ENCODE measurements at regions not wholly inside any gene's neighbourhood (a gene's known extent, or its start where the extent isn't known, plus 50 kb on each side); places are given as distances from the start of the nearest gene placed in this dataset.

DNA sequence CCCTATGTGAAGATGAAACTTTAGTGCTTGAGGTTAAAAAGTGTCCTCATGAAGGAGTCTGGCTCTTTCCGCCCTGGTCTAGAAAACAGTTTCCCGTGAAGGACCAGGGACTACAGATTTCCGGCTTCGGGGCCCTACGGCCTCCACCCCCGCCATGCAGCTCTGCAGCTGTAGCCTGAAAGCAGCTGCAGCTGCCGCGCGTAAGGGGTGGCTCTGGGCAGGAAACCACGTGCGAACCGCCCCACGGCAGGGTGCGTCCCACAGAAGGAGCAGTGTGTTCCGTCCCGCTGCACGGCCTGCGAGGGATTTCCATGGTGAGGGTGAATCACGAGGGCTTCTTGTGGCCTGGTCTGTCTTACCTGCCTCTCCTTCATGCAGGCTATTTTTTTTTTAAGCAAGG, 117.0 kb downstream of the ERMARD start:
- Histone ChIP-seq H3K4me2 (no peak overlapping the region), H3K36me3 (replicated peaks in 1 of 2; ENCODE audit: control insufficient read depth in 1 of 2, insufficient read depth in 2 of 2, low read length in 1 of 2) (no peaks in the 10 kb centered on the region), H3K9me2 (no peaks in the 10 kb centered on the region), H3F3A (replicated peaks; ENCODE audit: insufficient read depth) (no peaks in the 10 kb centered on the region), H2AFZ (ENCODE audit: low read depth) (no peak overlapping the region), H3K4me3 (ENCODE audit: low read depth in 2 of 2, low read length in 1 of 2) (no peak overlapping the region), H3K27me3 (ENCODE audit: insufficient read depth) (no peaks in the 10 kb centered on the region), H3K9me3 (no peaks in the 10 kb centered on the region), H3K4me1 (ENCODE audit: control insufficient read depth in 1 of 2, insufficient read depth in 2 of 2, low read depth in 1 of 2, low read length in 1 of 2) (no peaks in the 10 kb centered on the region), H4K20me1 (ENCODE audit: insufficient read depth) (no peaks in the 10 kb centered on the region), H3K79me2 (ENCODE audit: insufficient read depth) (no peaks in the 10 kb centered on the region), H3K27ac (ENCODE audit: low read depth in 2 of 2, low read length in 1 of 2) (no peak overlapping the region), H3K9ac (no peak overlapping the region)
- 61% methylated on average over 10 of the region's 19 CpGs for WGBS (ENCODE audit: low lambda C conversion rate)
- POLR2A ChIA-PET, result no interaction called here
- CTCF ChIA-PET, result interaction anchor here (1.4 kb wide), 1 partner anchor 37 kb away, joined by 3 read pairs; no protein-coding TSS in a partner anchor
- TF ChIP-seq FOXM1 (IDR thresholded peaks at IDR 0.05; ENCODE audit: low read depth), result no peak
- no peak for TF ChIP-seq GATA2 (CRISPR knock-in tag; IDR thresholded peaks at IDR 0.05)
- TF ChIP-seq, protein P1, sequence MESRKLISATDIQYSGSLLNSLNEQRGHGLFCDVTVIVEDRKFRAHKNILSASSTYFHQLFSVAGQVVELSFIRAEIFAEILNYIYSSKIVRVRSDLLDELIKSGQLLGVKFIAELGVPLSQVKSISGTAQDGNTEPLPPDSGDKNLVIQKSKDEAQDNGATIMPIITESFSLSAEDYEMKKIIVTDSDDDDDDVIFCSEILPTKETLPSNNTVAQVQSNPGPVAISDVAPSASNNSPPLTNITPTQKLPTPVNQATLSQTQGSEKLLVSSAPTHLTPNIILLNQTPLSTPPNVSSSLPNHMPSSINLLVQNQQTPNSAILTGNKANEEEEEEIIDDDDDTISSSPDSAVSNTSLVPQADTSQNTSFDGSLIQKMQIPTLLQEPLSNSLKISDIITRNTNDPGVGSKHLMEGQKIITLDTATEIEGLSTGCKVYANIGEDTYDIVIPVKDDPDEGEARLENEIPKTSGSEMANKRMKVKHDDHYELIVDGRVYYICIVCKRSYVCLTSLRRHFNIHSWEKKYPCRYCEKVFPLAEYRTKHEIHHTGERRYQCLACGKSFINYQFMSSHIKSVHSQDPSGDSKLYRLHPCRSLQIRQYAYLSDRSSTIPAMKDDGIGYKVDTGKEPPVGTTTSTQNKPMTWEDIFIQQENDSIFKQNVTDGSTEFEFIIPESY (IDR thresholded peaks at IDR 0.05; ENCODE audit: borderline replicate concordance, low read depth), result no peak
- no peak for TF ChIP-seq JUND (IDR thresholded peaks at IDR 0.05)
- TF ChIP-seq TEAD4 (IDR thresholded peaks at IDR 0.05; ENCODE audit: borderline replicate concordance, insufficient read depth), result no peak
- no peak for TF ChIP-seq TCF12 (IDR thresholded peaks at IDR 0.05)
- no peak for TF ChIP-seq RAD21 (IDR thresholded peaks at IDR 0.05; ENCODE audit: low read length)
- TF ChIP-seq CHD2 (IDR thresholded peaks at IDR 0.05; ENCODE audit: low read length, partially characterized antibody), result no peak
- TF ChIP-seq SIN3A (IDR thresholded peaks at IDR 0.05; ENCODE audit: borderline replicate concordance, low read depth, low read length), result no peak
- TF ChIP-seq RCOR1 (IDR thresholded peaks at IDR 0.05; ENCODE audit: low read length), result no peak
- TF ChIP-seq EP300 (IDR thresholded peaks at IDR 0.05; ENCODE audit: borderline replicate concordance in 1 of 2, low read depth in 1 of 2, low read length in 1 of 2), result no peak
- no peak for TF ChIP-seq GABPA (IDR thresholded peaks at IDR 0.05; ENCODE audit: low read depth)
- TF ChIP-seq, protein P2, sequence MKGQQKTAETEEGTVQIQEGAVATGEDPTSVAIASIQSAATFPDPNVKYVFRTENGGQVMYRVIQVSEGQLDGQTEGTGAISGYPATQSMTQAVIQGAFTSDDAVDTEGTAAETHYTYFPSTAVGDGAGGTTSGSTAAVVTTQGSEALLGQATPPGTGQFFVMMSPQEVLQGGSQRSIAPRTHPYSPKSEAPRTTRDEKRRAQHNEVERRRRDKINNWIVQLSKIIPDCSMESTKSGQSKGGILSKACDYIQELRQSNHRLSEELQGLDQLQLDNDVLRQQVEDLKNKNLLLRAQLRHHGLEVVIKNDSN (IDR thresholded peaks at IDR 0.05; ENCODE audit: borderline replicate concordance, low read depth), result no peak
- no peak for TF ChIP-seq RFX5 (IDR thresholded peaks at IDR 0.05; ENCODE audit: low read length)
- TF ChIP-seq ELF1 (IDR thresholded peaks at IDR 0.05), result no peak
- no peak for TF ChIP-seq RXRA (IDR thresholded peaks at IDR 0.05; ENCODE audit: borderline replicate concordance, low read depth)
- TF ChIP-seq YY1 (IDR thresholded peaks at IDR 0.05; ENCODE audit: low read depth), result no peak
- no peak for TF ChIP-seq SMC3 (IDR thresholded peaks at IDR 0.05; ENCODE audit: low read depth, low read length)
- TF ChIP-seq TAF1 (IDR thresholded peaks at IDR 0.05; ENCODE audit: borderline replicate concordance, low read depth, low read length), result no peak
- no peak for DNase-seq

DNA sequence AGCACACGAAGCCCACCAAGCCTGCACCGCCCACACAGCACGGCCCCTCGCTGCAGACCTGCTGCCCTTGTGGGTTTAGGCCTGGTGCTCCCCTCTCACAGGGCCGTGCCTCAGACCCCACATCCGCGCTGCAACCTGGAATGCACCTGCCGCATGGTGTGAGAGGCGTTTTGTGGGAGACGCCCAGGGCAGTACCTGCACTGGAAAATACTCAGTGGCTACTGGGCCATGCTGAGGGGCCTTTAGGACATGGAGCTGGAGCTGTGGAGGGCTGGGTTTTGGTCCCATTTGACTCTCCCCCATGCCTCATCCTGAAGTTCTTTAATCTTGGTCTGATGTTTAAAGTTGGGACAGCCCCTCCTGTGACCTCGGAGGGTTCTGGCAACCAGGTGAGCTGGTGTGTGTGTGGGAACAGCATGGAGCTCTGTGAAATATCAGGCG, 116.3 kb downstream of the ERMARD start:
- Histone ChIP-seq H3K4me2 (no peak overlapping the region), H3K4me3 (ENCODE audit: low read depth in 2 of 2, low read length in 1 of 2) (no peak overlapping the region), H3K27me3 (ENCODE audit: insufficient read depth) (no peaks in the 10 kb centered on the region), H3K9ac (no peak overlapping the region), H4K20me1 (ENCODE audit: insufficient read depth) (no peaks in the 10 kb centered on the region), H3K79me2 (ENCODE audit: insufficient read depth) (no peaks in the 10 kb centered on the region), H2AFZ (ENCODE audit: low read depth) (no peak overlapping the region), H3F3A (replicated peaks; ENCODE audit: insufficient read depth) (no peaks in the 10 kb centered on the region), H3K36me3 (replicated peaks in 1 of 2; ENCODE audit: control insufficient read depth in 1 of 2, insufficient read depth in 2 of 2, low read length in 1 of 2) (no peaks in the 10 kb centered on the region), H3K9me2 (no peaks in the 10 kb centered on the region), H3K4me1 (ENCODE audit: control insufficient read depth in 1 of 2, insufficient read depth in 2 of 2, low read depth in 1 of 2, low read length in 1 of 2) (no peaks in the 10 kb centered on the region), H3K27ac (ENCODE audit: low read depth in 2 of 2, low read length in 1 of 2) (no peak overlapping the region), H3K9me3 (no peaks in the 10 kb centered on the region)
- ChIA-PET CTCF (interaction anchor here (1.4 kb wide), 1 partner anchor 36 kb away, joined by 3 read pairs; no protein-coding TSS in a partner anchor), POLR2A (no interaction called here)
- 25% methylated on average over 5 of the region's 12 CpGs for WGBS (ENCODE audit: low lambda C conversion rate)
- no peak for DNase-seq
- TF ChIP-seq TEAD4 (IDR thresholded peaks at IDR 0.05; ENCODE audit: borderline replicate concordance, insufficient read depth) (no peak), SMC3 (IDR thresholded peaks at IDR 0.05; ENCODE audit: low read depth, low read length) (no peak), GABPA (IDR thresholded peaks at IDR 0.05; ENCODE audit: low read depth) (no peak), NFIC (IDR thresholded peaks at IDR 0.05; ENCODE audit: borderline replicate concordance) (no peak), SIN3A (IDR thresholded peaks at IDR 0.05; ENCODE audit: borderline replicate concordance, low read depth, low read length) (no peak), FOSL2 (IDR thresholded peaks at IDR 0.05; ENCODE audit: borderline replicate concordance, low read depth) (no peak), JUND (IDR thresholded peaks at IDR 0.05) (no peak), NRF1 (IDR thresholded peaks at IDR 0.05; ENCODE audit: low read depth, low read length) (no peak), FOXM1 (IDR thresholded peaks at IDR 0.05; ENCODE audit: low read depth) (no peak), MEF2A (IDR thresholded peaks at IDR 0.05; ENCODE audit: borderline replicate concordance, low read depth) (no peak), FOXJ3 (CRISPR knock-in tag; IDR thresholded peaks at IDR 0.05) (no peak)
- TF ChIP-seq, protein P3, sequence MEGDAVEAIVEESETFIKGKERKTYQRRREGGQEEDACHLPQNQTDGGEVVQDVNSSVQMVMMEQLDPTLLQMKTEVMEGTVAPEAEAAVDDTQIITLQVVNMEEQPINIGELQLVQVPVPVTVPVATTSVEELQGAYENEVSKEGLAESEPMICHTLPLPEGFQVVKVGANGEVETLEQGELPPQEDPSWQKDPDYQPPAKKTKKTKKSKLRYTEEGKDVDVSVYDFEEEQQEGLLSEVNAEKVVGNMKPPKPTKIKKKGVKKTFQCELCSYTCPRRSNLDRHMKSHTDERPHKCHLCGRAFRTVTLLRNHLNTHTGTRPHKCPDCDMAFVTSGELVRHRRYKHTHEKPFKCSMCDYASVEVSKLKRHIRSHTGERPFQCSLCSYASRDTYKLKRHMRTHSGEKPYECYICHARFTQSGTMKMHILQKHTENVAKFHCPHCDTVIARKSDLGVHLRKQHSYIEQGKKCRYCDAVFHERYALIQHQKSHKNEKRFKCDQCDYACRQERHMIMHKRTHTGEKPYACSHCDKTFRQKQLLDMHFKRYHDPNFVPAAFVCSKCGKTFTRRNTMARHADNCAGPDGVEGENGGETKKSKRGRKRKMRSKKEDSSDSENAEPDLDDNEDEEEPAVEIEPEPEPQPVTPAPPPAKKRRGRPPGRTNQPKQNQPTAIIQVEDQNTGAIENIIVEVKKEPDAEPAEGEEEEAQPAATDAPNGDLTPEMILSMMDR (IDR thresholded peaks at IDR 0.05), result no peak
- TF ChIP-seq, protein P4, sequence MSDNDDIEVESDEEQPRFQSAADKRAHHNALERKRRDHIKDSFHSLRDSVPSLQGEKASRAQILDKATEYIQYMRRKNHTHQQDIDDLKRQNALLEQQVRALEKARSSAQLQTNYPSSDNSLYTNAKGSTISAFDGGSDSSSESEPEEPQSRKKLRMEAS (IDR thresholded peaks at IDR 0.05; ENCODE audit: low read depth), result no peak

Measured in SK-N-SH (cell line).